ENCODE measurements at regions not wholly inside any gene's neighbourhood (a gene's known extent, or its start where the extent isn't known, plus 50 kb on each side); places are given as distances from the start of the nearest gene placed in this dataset.

DNA sequence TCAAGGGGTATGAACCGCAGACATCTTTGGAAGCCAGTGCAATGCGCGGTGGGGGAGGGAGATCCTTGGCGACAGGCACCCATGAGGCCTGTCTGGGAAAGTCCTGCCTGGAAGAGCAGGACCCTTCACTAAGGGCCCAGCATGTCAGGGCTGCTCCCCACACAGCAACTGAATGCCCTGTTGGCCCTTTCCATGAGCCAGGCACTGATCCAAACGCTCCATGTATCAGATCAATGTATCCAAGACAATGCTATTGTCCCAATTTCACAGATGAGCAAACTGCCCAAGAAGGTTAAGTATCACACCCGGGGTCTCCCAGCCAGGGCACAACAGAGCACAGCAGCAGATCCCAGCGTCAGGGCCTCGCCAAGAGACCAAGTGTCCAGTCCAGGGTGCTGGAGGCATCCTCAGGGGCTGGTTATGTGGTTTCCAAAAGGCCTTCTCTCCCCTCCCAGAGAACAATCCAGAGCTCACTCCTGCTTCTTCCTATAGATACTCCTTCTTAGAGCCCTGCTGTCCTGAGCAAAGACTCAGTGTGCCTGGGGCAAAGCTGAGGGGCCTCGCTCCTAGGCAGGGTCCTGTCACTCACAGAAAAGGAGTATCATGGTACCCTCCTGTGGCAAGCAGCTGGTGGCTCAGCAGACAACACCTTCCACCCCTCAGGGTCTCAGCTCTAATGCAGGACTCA is 328.0 kb downstream of the NPHP4 start:
- Histone ChIP-seq H3K36me3 (no peaks in the 10 kb centered on the region), H3K4me3 (no peak overlapping the region), H3K9me3 (peaks cover 0 to 5% (median 0%) of the 10 kb centered on the region in 12 donors), H3K27me3 (peaks cover 0 to 6% (median 0%) of the 10 kb centered on the region in 9 donors), H3K4me1 (peaks cover 0 to 22% (median 1%) of the 10 kb centered on the region in 12 donors), H3K27ac (no peak overlapping the region)
- TF ChIP-seq, protein P1, sequence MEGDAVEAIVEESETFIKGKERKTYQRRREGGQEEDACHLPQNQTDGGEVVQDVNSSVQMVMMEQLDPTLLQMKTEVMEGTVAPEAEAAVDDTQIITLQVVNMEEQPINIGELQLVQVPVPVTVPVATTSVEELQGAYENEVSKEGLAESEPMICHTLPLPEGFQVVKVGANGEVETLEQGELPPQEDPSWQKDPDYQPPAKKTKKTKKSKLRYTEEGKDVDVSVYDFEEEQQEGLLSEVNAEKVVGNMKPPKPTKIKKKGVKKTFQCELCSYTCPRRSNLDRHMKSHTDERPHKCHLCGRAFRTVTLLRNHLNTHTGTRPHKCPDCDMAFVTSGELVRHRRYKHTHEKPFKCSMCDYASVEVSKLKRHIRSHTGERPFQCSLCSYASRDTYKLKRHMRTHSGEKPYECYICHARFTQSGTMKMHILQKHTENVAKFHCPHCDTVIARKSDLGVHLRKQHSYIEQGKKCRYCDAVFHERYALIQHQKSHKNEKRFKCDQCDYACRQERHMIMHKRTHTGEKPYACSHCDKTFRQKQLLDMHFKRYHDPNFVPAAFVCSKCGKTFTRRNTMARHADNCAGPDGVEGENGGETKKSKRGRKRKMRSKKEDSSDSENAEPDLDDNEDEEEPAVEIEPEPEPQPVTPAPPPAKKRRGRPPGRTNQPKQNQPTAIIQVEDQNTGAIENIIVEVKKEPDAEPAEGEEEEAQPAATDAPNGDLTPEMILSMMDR (IDR thresholded peaks at IDR 0.05), result no peak
- no peak for TF ChIP-seq POLR2A (IDR thresholded peaks at IDR 0.05)
- ATAC-seq, result no peak
- WGBS, 4 donors, result 80 to 89% (median 85%) methylated on average over 8 to 9 of the region's 9 CpGs
- DNase-seq, result no peak
- intact Hi-C loops (cut with DNase I), result no loop called here

DNA sequence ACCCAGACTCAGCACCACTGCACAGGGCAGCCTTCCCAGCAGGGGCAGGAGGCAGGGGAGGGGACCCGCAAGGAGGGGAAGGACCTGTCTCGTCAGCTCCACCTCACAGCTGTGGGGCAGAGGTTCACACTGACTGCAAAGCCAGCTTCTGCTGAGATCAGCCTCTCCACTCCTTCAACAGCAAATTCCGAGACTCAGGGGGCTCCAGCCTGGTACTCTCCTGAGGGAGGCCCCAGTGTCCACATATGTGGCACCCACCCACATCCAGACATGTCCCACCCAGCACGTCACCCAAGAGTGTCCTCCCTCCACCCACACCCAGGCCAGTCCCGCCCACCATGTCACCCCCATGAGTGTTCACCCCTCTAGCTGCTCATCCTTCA is 329.5 kb downstream of the NPHP4 start:
- H3K9me3 ChIP-seq, result peaks cover 0 to 5% (median 0%) of the 10 kb centered on the region in 12 donors
- WGBS, 4 donors, result 78 to 89% (median 79%) methylated on average over 4 to 5 of the region's 5 CpGs
- intact Hi-C loops (cut with DNase I), result no loop called here
- no peak for ATAC-seq
- peaks cover 0 to 22% (median 1%) of the 10 kb centered on the region in 12 donors for H3K4me1 ChIP-seq
- H3K27ac ChIP-seq, result no peak overlapping the region
- no peak for DNase-seq
- TF ChIP-seq POLR2A (IDR thresholded peaks at IDR 0.05), result no peak
- TF ChIP-seq, protein P1 (IDR thresholded peaks at IDR 0.05), result no peak
- peaks cover 0 to 6% (median 0%) of the 10 kb centered on the region in 9 donors for H3K27me3 ChIP-seq
- no peaks in the 10 kb centered on the region for H3K36me3 ChIP-seq
- no peak overlapping the region for H3K4me3 ChIP-seq

DNA sequence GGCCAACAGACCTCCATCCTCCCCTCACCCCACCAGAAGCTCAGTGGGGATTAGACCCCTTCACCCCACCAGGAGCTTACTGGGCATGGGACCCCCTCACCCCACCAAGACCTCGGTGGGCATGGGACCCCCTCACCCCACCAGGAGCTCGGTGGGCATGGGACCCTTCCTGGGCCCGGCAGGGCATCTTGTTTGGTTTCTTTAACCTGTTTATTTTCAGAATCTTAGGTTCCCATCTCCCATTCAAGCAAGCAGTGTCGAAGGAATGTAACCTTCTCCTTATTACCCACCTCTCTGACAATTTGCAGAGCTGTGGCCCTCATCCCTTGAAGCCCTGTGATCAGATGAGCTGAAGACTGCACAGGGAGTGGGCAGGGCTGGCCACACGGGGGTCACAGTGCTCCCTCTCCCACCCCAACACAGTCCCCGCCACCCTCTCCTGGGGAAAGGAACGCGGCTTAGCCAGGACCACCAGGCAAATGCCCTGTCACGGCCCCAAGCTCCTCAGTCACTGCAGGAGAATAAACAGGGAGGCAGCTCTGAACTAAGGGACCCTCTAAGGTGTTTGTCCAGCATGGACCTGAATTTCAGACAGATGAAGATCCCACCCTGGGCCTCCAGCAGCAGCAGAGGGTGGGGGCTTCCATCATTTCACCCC is 330.0 kb downstream of the NPHP4 start:
- Histone ChIP-seq H3K9me3 (peaks cover 0 to 5% (median 0%) of the 10 kb centered on the region in 12 donors), H3K27ac (no peak overlapping the region), H3K27me3 (peaks cover 0 to 6% (median 0%) of the 10 kb centered on the region in 9 donors), H3K4me3 (no peak overlapping the region), H3K36me3 (no peaks in the 10 kb centered on the region), H3K4me1 (peaks cover 0 to 22% (median 1%) of the 10 kb centered on the region in 12 donors)
- TF ChIP-seq, protein P1 (IDR thresholded peaks at IDR 0.05), result no peak
- TF ChIP-seq POLR2A (IDR thresholded peaks at IDR 0.05), result no peak
- intact Hi-C loops (cut with DNase I), result no loop called here
- ATAC-seq (no peak), DNase-seq (no peak)
- 70 to 84% (median 77%) methylated on average over 8 to 9 of the region's 9 CpGs for WGBS, 4 donors

Data from heart left ventricle (tissue), 16 donors.